ENCODE measurements at regions not wholly inside any gene's neighbourhood (a gene's known extent, or its start where the extent isn't known, plus 50 kb on each side); places are given as distances from the start of the nearest gene placed in this dataset.

- no peak for DNase-seq (ENCODE audit: low read depth, low spot score)
- Histone ChIP-seq H3K27ac (ENCODE audit: low read length) (no peak overlapping the region), H3K4me1 (ENCODE audit: control insufficient read depth, insufficient read depth, low read length) (no peaks in the 10 kb centered on the region), H3K9me3 (ENCODE audit: control insufficient read depth, insufficient read depth, low read length) (no peaks in the 10 kb centered on the region), H3K4me3 (ENCODE audit: low read length) (no peak overlapping the region), H3K27me3 (ENCODE audit: control insufficient read depth, insufficient read depth, low read length) (no peaks in the 10 kb centered on the region), H3K36me3 (ENCODE audit: control insufficient read depth, insufficient read depth, low read length) (no peaks in the 10 kb centered on the region)
These were observed 167.1 kb upstream of the AADAT start for GRCh38 chr4:170256807-170257206.

- no CpG with 5 or more reads among the region's 3 CpGs for WGBS (ENCODE audit: insufficient coverage, insufficient read length)
- DNase-seq (ENCODE audit: low read depth, low spot score): no peak
- H3K27ac ChIP-seq (ENCODE audit: low read length): no peak overlapping the region
- H3K9me3 ChIP-seq (ENCODE audit: control insufficient read depth, insufficient read depth, low read length): no peaks in the 10 kb centered on the region
- peaks cover 3% of the 10 kb centered on the region for H3K4me1 ChIP-seq (ENCODE audit: control insufficient read depth, insufficient read depth, low read length)
- H3K36me3 ChIP-seq (ENCODE audit: control insufficient read depth, insufficient read depth, low read length): no peaks in the 10 kb centered on the region
- H3K4me3 ChIP-seq (ENCODE audit: low read length): no peak overlapping the region
- no peaks in the 10 kb centered on the region for H3K27me3 ChIP-seq (ENCODE audit: control insufficient read depth, insufficient read depth, low read length)
These were observed 158.8 kb upstream of the AADAT start for GRCh38 chr4:170248576-170248975.

DNA sequence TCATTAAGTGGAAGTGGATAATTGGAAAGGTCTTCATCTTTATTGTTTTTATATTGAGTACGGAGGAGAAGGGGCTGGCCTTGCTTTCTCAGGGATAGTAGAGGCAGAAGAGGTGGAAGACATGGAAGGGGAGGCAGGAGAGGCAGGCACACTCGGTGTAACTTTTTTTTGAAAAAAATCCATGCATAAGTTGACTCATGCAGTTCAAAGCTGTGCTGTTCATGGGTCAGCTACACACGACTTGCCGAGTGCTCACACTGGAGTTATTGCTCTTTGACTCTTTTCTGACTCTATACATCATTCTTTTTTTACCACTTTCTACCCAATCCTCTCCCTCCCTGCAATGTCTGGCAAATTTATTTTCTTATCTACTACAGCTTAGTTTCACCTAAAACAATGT lies 158.3 kb upstream of the AADAT start:
- no peaks in the 10 kb centered on the region for H3K9me3 ChIP-seq (ENCODE audit: control insufficient read depth, insufficient read depth, low read length)
- H3K4me1 ChIP-seq (ENCODE audit: control insufficient read depth, insufficient read depth, low read length): peaks cover 4% of the 10 kb centered on the region
- H3K27me3 ChIP-seq (ENCODE audit: control insufficient read depth, insufficient read depth, low read length): no peaks in the 10 kb centered on the region
- no peak overlapping the region for H3K27ac ChIP-seq (ENCODE audit: low read length)
- no peak for DNase-seq (ENCODE audit: low read depth, low spot score)
- no peak overlapping the region for H3K4me3 ChIP-seq (ENCODE audit: low read length)
- no peaks in the 10 kb centered on the region for H3K36me3 ChIP-seq (ENCODE audit: control insufficient read depth, insufficient read depth, low read length)
- WGBS (ENCODE audit: insufficient coverage, insufficient read length): 100% methylated on average over 1 of the region's 4 CpGs

GRCh38 chr4:170247596-170247995 lies 157.8 kb upstream of the AADAT start:
- H3K27ac ChIP-seq (ENCODE audit: low read length): no peak overlapping the region
- H3K9me3 ChIP-seq (ENCODE audit: control insufficient read depth, insufficient read depth, low read length): no peaks in the 10 kb centered on the region
- no peaks in the 10 kb centered on the region for H3K27me3 ChIP-seq (ENCODE audit: control insufficient read depth, insufficient read depth, low read length)
- no peak for DNase-seq (ENCODE audit: low read depth, low spot score)
- H3K4me3 ChIP-seq (ENCODE audit: low read length): no peak overlapping the region
- no peaks in the 10 kb centered on the region for H3K36me3 ChIP-seq (ENCODE audit: control insufficient read depth, insufficient read depth, low read length)
- H3K4me1 ChIP-seq (ENCODE audit: control insufficient read depth, insufficient read depth, low read length): peaks cover 4% of the 10 kb centered on the region

DNA sequence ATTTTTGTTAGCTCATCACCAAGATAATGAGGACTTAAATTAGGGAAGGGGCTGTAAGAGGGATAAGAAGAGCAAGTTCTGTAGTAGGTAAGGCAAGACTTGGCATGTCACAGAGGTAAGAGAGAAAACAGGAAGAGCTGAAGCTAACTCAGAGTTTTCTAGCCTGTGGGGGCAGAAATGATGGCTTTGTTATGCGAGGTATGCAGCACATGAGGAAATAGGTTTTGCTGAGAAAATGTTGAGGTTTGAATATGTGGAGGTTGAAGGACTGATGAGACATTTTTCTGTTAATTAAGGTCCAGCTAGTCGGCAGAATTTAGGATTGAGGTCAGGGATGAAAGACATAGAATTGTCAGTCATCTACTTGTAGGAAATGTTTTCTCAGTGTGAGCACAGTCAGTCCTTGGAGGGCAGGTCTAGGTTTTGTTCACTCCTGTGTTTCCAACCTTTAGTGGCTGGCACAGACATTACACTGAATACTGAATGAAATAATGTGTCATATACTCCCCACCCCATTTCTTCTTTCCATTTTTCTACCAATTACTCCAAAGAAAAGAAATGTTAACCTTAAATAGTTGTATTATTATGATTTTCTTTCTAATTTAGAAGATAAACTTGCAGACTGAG lies 154.0 kb upstream of the AADAT start:
- no peak overlapping the region for H3K27ac ChIP-seq (ENCODE audit: low read length)
- 100% methylated on average over 2 of the region's 2 CpGs for WGBS (ENCODE audit: insufficient coverage, insufficient read length)
- no peaks in the 10 kb centered on the region for H3K27me3 ChIP-seq (ENCODE audit: control insufficient read depth, insufficient read depth, low read length)
- DNase-seq (ENCODE audit: low read depth, low spot score): no peak
- peaks cover 4% of the 10 kb centered on the region for H3K4me1 ChIP-seq (ENCODE audit: control insufficient read depth, insufficient read depth, low read length)
- no peaks in the 10 kb centered on the region for H3K36me3 ChIP-seq (ENCODE audit: control insufficient read depth, insufficient read depth, low read length)
- no peaks in the 10 kb centered on the region for H3K9me3 ChIP-seq (ENCODE audit: control insufficient read depth, insufficient read depth, low read length)
- H3K4me3 ChIP-seq (ENCODE audit: low read length): no peak overlapping the region

DNA sequence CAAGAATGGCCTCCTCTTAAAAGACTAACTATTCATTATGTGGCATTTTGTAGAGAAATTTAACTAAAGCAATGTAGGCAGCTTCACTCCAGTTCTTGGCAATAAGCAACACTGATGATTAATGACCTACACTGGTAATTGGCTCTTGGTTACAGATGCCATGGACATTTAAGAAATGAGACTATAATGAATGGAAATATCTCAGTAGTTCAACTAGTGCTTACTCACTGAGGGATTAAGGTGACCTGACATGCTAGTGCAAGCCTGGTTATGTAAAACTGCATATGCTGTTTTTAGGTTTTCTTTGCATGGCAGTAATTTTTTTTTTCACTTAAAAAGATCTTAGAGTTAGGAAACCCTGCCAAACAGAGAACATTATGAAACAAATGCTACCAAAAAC lies 152.7 kb upstream of the AADAT start:
- no peaks in the 10 kb centered on the region for H3K9me3 ChIP-seq (ENCODE audit: control insufficient read depth, insufficient read depth, low read length)
- H3K27me3 ChIP-seq (ENCODE audit: control insufficient read depth, insufficient read depth, low read length): no peaks in the 10 kb centered on the region
- DNase-seq (ENCODE audit: low read depth, low spot score): no peak
- peaks cover 4% of the 10 kb centered on the region for H3K4me1 ChIP-seq (ENCODE audit: control insufficient read depth, insufficient read depth, low read length)
- H3K27ac ChIP-seq (ENCODE audit: low read length): no peak overlapping the region
- no peak overlapping the region for H3K4me3 ChIP-seq (ENCODE audit: low read length)
- H3K36me3 ChIP-seq (ENCODE audit: control insufficient read depth, insufficient read depth, low read length): no peaks in the 10 kb centered on the region

DNA sequence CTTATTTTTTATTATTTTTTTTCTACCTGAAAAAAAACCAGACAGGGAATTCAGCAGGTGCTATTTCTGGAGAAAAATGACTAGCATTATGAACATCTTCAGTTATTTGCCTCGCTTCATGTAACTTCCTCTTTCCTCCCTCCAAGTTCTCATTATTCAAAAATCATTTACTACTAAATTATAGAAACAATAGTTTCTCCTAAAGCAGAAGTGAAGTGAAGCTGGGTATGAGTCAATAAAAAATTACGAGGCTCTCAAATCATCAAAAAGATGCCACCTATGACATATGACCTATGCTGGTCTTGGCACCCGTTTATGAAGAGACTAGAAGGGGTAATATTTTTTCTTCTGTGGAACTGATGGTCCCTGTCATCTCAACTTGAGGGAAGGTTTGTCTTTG lies 145.0 kb upstream of the AADAT start:
- H3K4me1 ChIP-seq (ENCODE audit: control insufficient read depth, insufficient read depth, low read length): no peaks in the 10 kb centered on the region
- no peaks in the 10 kb centered on the region for H3K36me3 ChIP-seq (ENCODE audit: control insufficient read depth, insufficient read depth, low read length)
- WGBS (ENCODE audit: insufficient coverage, insufficient read length): 100% methylated on average over 1 of the region's 3 CpGs
- H3K4me3 ChIP-seq (ENCODE audit: low read length): no peak overlapping the region
- H3K27me3 ChIP-seq (ENCODE audit: control insufficient read depth, insufficient read depth, low read length): no peaks in the 10 kb centered on the region
- no peak for DNase-seq (ENCODE audit: low read depth, low spot score)
- no peaks in the 10 kb centered on the region for H3K9me3 ChIP-seq (ENCODE audit: control insufficient read depth, insufficient read depth, low read length)
- H3K27ac ChIP-seq (ENCODE audit: low read length): no peak overlapping the region

DNA sequence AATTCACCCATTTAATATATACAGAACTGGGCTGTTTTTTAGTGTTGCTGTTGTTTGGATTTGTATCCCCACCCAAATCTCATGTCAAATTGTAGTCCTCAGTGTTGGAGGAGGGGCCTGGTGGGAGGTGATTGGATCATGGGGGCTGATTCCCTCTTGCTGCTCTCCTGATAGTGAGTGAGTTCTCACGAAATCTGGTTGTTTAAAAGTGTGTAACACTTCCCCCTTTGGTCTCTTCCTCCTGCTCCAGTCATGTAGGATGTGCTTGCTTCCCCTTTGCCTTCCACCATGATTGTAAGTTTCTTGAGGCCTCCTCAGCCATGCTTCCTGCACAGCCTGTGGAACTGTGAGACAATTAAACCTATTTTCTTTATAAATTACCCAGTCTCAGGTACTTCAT lies 141.6 kb upstream of the AADAT start:
- no peaks in the 10 kb centered on the region for H3K4me1 ChIP-seq (ENCODE audit: control insufficient read depth, insufficient read depth, low read length)
- no peaks in the 10 kb centered on the region for H3K36me3 ChIP-seq (ENCODE audit: control insufficient read depth, insufficient read depth, low read length)
- no peak overlapping the region for H3K27ac ChIP-seq (ENCODE audit: low read length)
- DNase-seq (ENCODE audit: low read depth, low spot score): no peak
- WGBS (ENCODE audit: insufficient coverage, insufficient read length): no CpG with 5 or more reads among the region's 1 CpG
- no peaks in the 10 kb centered on the region for H3K9me3 ChIP-seq (ENCODE audit: control insufficient read depth, insufficient read depth, low read length)
- no peak overlapping the region for H3K4me3 ChIP-seq (ENCODE audit: low read length)
- H3K27me3 ChIP-seq (ENCODE audit: control insufficient read depth, insufficient read depth, low read length): no peaks in the 10 kb centered on the region

DNA sequence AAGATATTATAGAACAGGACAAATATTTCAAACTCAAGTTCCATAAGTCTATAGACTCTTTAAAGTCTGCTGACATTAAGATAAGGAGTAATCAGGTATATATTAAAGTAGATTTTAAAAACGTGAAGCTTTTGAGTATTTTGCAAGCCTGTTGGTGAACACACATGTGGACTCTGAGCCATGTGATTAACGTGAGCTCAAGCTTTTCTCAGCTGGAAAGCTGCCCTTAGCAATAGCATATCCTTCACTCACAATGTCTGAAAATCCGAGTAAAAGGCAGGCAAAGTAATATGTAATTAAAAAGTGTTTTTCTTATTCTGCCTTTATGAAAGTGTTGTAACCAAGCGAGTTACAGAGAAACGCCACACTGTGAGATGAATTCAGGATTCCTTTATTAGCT lies 140.5 kb upstream of the AADAT start:
- Histone ChIP-seq H3K4me3 (ENCODE audit: low read length) (no peak overlapping the region), H3K36me3 (ENCODE audit: control insufficient read depth, insufficient read depth, low read length) (no peaks in the 10 kb centered on the region), H3K9me3 (ENCODE audit: control insufficient read depth, insufficient read depth, low read length) (no peaks in the 10 kb centered on the region), H3K27ac (ENCODE audit: low read length) (no peak overlapping the region), H3K4me1 (ENCODE audit: control insufficient read depth, insufficient read depth, low read length) (no peaks in the 10 kb centered on the region), H3K27me3 (ENCODE audit: control insufficient read depth, insufficient read depth, low read length) (no peaks in the 10 kb centered on the region)
- WGBS (ENCODE audit: insufficient coverage, insufficient read length): no CpG with 5 or more reads among the region's 5 CpGs
- DNase-seq (ENCODE audit: low read depth, low spot score): no peak

GRCh38 chr4:170229006-170229405 lies 139.2 kb upstream of the AADAT start:
- no peaks in the 10 kb centered on the region for H3K27me3 ChIP-seq (ENCODE audit: control insufficient read depth, insufficient read depth, low read length)
- no peaks in the 10 kb centered on the region for H3K9me3 ChIP-seq (ENCODE audit: control insufficient read depth, insufficient read depth, low read length)
- no peak overlapping the region for H3K27ac ChIP-seq (ENCODE audit: low read length)
- no peak overlapping the region for H3K4me3 ChIP-seq (ENCODE audit: low read length)
- H3K4me1 ChIP-seq (ENCODE audit: control insufficient read depth, insufficient read depth, low read length): no peaks in the 10 kb centered on the region
- no CpG with 5 or more reads among the region's 1 CpG for WGBS (ENCODE audit: insufficient coverage, insufficient read length)
- no peaks in the 10 kb centered on the region for H3K36me3 ChIP-seq (ENCODE audit: control insufficient read depth, insufficient read depth, low read length)
- DNase-seq (ENCODE audit: low read depth, low spot score): no peak

DNA sequence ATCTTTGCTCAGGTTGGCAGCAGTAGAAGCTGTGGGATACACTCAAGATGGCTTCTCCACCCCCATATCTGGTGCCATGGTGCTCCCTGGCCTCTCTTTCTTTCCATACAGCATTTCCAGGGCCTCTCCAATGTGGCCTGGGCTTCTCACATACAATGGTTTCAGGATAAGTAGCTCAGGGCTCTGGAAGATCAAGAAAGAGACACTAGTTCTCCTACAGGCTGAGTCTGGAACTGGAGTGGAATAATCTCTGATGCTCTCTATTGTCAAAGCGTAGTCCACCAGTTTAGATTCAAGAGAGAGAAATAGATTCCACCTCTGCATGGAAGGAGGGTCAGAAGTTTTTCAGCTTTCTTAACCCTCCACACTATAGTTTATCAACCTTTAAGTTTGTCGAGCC lies 138.2 kb upstream of the AADAT start:
- no peaks in the 10 kb centered on the region for H3K36me3 ChIP-seq (ENCODE audit: control insufficient read depth, insufficient read depth, low read length)
- H3K27ac ChIP-seq (ENCODE audit: low read length): no peak overlapping the region
- H3K4me1 ChIP-seq (ENCODE audit: control insufficient read depth, insufficient read depth, low read length): no peaks in the 10 kb centered on the region
- H3K27me3 ChIP-seq (ENCODE audit: control insufficient read depth, insufficient read depth, low read length): no peaks in the 10 kb centered on the region
- no peak overlapping the region for H3K4me3 ChIP-seq (ENCODE audit: low read length)
- WGBS (ENCODE audit: insufficient coverage, insufficient read length): no CpG with 5 or more reads among the region's 2 CpGs
- no peaks in the 10 kb centered on the region for H3K9me3 ChIP-seq (ENCODE audit: control insufficient read depth, insufficient read depth, low read length)
- no peak for DNase-seq (ENCODE audit: low read depth, low spot score)

Measured in iPS DF 6.9 (cell line).